ENCODE measurements at regions not wholly inside any gene's neighbourhood (a gene's known extent, or its start where the extent isn't known, plus 50 kb on each side); places are given as distances from the start of the nearest gene placed in this dataset.

GRCh38 chr6:155520078-155520477 is 64.4 kb upstream of the NOX3 start:
- H3K9me3 Mint-ChIP-seq: no peaks in the 10 kb centered on the region; the same call in none of the 2 replicates
- DNase-seq: no peak
- peaks cover 33% of the 10 kb centered on the region for H3K4me1 Mint-ChIP-seq (ENCODE audit: low read depth)
- H3K36me3 Mint-ChIP-seq (ENCODE audit: low read depth): no peaks in the 10 kb centered on the region; the same call in 1 of the 2 replicates
- no peak overlapping the region for H3K27ac Mint-ChIP-seq
- no peak overlapping the region for H3K4me3 Mint-ChIP-seq
- no peaks in the 10 kb centered on the region for H3K27me3 Mint-ChIP-seq (ENCODE audit: insufficient read depth)
- no peak for TF ChIP-seq CTCF (IDR thresholded peaks at IDR 0.05)

GRCh38 chr6:155519176-155519738 is 63.6 kb upstream of the NOX3 start:
- no peak for DNase-seq
- no peaks in the 10 kb centered on the region; the same call in 1 of the 2 replicates for H3K36me3 Mint-ChIP-seq (ENCODE audit: low read depth)
- no peaks in the 10 kb centered on the region for H3K27me3 Mint-ChIP-seq (ENCODE audit: insufficient read depth)
- H3K4me3 Mint-ChIP-seq: no peak overlapping the region
- no peaks in the 10 kb centered on the region; the same call in none of the 2 replicates for H3K9me3 Mint-ChIP-seq
- no peak for TF ChIP-seq CTCF (IDR thresholded peaks at IDR 0.05)
- H3K4me1 Mint-ChIP-seq (ENCODE audit: low read depth): peaks cover 28% of the 10 kb centered on the region
- H3K27ac Mint-ChIP-seq: no peak overlapping the region

GRCh38 chr6:155517294-155517693 is 61.7 kb upstream of the NOX3 start:
- H3K4me3 Mint-ChIP-seq: no peak overlapping the region
- H3K27ac Mint-ChIP-seq: no peak overlapping the region
- H3K36me3 Mint-ChIP-seq (ENCODE audit: low read depth): no peaks in the 10 kb centered on the region; the same call in 1 of the 2 replicates
- H3K4me1 Mint-ChIP-seq (ENCODE audit: low read depth): peaks cover 14% of the 10 kb centered on the region
- no peaks in the 10 kb centered on the region for H3K27me3 Mint-ChIP-seq (ENCODE audit: insufficient read depth)
- no peak for DNase-seq
- H3K9me3 Mint-ChIP-seq: no peaks in the 10 kb centered on the region; the same call in none of the 2 replicates
- no peak for TF ChIP-seq CTCF (IDR thresholded peaks at IDR 0.05)

GRCh38 chr6:155510879-155511278 is 55.2 kb upstream of the NOX3 start:
- Mint-ChIP-seq H3K27ac (no peak overlapping the region), H3K36me3 (ENCODE audit: low read depth) (no peaks in the 10 kb centered on the region; the same call in 1 of the 2 replicates), H3K4me3 (no peak overlapping the region), H3K4me1 (ENCODE audit: low read depth) (peaks cover 2% of the 10 kb centered on the region; the same call in 1 of the 2 replicates), H3K9me3 (no peaks in the 10 kb centered on the region; the same call in 1 of the 2 replicates), H3K27me3 (ENCODE audit: insufficient read depth) (peaks cover 2% of the 10 kb centered on the region; the same call in 1 of the 2 replicates)
- TF ChIP-seq CTCF (IDR thresholded peaks at IDR 0.05): no peak
- DNase-seq: no peak

GRCh38 chr6:155509743-155510475 is 54.3 kb upstream of the NOX3 start:
- H3K4me3 Mint-ChIP-seq: no peak overlapping the region
- no peak for DNase-seq
- no peaks in the 10 kb centered on the region; the same call in 1 of the 2 replicates for H3K36me3 Mint-ChIP-seq (ENCODE audit: low read depth)
- H3K27me3 Mint-ChIP-seq (ENCODE audit: insufficient read depth): peaks cover 2% of the 10 kb centered on the region; the same call in 1 of the 2 replicates
- no peaks in the 10 kb centered on the region; the same call in 1 of the 2 replicates for H3K9me3 Mint-ChIP-seq
- no peak overlapping the region for H3K27ac Mint-ChIP-seq
- peaks cover 12% of the 10 kb centered on the region for H3K4me1 Mint-ChIP-seq (ENCODE audit: low read depth)
- TF ChIP-seq CTCF (IDR thresholded peaks at IDR 0.05): no peak

Data from HFFc6 (cell line).